ENCODE measurements at regions not wholly inside any gene's neighbourhood (a gene's known extent, or its start where the extent isn't known, plus 50 kb on each side); places are given as distances from the start of the nearest gene placed in this dataset.

DNA sequence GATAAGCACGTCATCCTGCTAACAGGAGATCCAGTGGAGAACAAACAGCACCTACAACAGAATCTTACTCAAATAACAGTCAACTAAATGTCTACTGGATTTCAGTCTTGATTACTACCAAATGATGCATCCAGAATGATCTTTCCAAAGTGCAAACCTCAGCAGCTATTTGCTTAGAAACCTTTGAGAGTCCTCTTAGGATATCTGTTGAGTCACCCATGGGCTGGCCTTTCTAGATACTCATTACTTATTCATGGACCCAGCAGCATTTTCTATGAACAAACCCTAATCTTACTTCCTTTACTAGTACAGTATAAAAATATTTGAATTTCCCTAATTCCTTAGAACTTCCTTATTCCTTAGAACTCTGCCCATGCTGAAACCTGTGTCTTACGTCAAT lies 118.5 kb upstream of the PABPC4L start:
- no peak for DNase-seq (ENCODE audit: low spot score)
- Histone ChIP-seq H3K27me3 (ENCODE audit: insufficient read depth) (no peaks in the 10 kb centered on the region), H3K36me3 (ENCODE audit: insufficient read depth) (no peaks in the 10 kb centered on the region), H3K9me2 (ENCODE audit: insufficient read depth) (peaks cover 7% of the 10 kb centered on the region; the same call in 1 of the 2 replicates), H3K27ac (ENCODE audit: low read depth) (no peak overlapping the region), H3K4me2 (no peak overlapping the region), H3K4me3 (no peak overlapping the region), H3K4me1 (ENCODE audit: insufficient read depth) (no peaks in the 10 kb centered on the region), H2AFZ (no peak overlapping the region), H4K20me1 (replicated peaks; ENCODE audit: insufficient read depth) (no peaks in the 10 kb centered on the region), H3K79me2 (replicated peaks; ENCODE audit: insufficient read depth) (no peaks in the 10 kb centered on the region), H3F3A (replicated peaks; ENCODE audit: low read depth) (no peaks in the 10 kb centered on the region)
- H3K4me1 Mint-ChIP-seq, result no peaks in the 10 kb centered on the region
- no peaks in the 10 kb centered on the region for H3K36me3 Mint-ChIP-seq (ENCODE audit: low read depth)
- H3K27me3 Mint-ChIP-seq (ENCODE audit: insufficient read depth, low read depth, poor library complexity), result no peaks in the 10 kb centered on the region
- H3K9me3 Mint-ChIP-seq, result no peaks in the 10 kb centered on the region; the same call in 2 of the 3 replicates
- no peak for TF ChIP-seq JUNB (IDR thresholded peaks at IDR 0.05; ENCODE audit: unreplicated experiment)
- TF ChIP-seq ZNF331 (CRISPR knock-in tag; IDR thresholded peaks at IDR 0.05; ENCODE audit: low read depth), result no peak
- no peak for TF ChIP-seq ETS1 (IDR thresholded peaks at IDR 0.05)
- TF ChIP-seq CREB1 (CRISPR knock-in tag; IDR thresholded peaks at IDR 0.05; ENCODE audit: low read depth), result no peak
- no peak for TF ChIP-seq ZNF462 (CRISPR knock-in tag; IDR thresholded peaks at IDR 0.05)
- no peak overlapping the region for H3K4me3 Mint-ChIP-seq
- no peak for ATAC-seq
- H3K27ac Mint-ChIP-seq, result no peak overlapping the region

DNA sequence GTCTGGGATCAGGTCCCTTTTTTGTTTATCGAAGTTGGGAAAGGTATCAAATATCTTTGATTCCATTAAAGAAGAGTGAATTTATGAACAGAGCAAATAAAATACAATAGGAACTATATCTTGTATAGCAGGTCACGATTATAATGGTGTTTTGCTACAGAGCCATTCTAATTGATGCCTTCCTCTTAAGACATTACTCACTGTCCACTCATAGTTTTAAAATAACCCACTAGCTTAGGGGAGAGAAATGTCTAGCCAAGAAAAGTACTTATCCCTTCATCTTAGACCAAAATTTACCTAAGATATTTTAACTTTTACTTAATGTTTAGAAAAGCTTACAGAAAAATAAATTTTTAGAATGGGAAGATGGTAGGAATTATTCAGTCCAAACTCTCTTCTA lies 112.0 kb upstream of the PABPC4L start:
- Mint-ChIP-seq H3K36me3 (ENCODE audit: low read depth) (no peaks in the 10 kb centered on the region), H3K27me3 (ENCODE audit: insufficient read depth, low read depth, poor library complexity) (no peaks in the 10 kb centered on the region), H3K9me3 (no peaks in the 10 kb centered on the region; the same call in 2 of the 3 replicates), H3K4me1 (no peaks in the 10 kb centered on the region), H3K27ac (no peak overlapping the region), H3K4me3 (no peak overlapping the region)
- Histone ChIP-seq H2AFZ (no peak overlapping the region), H3K36me3 (ENCODE audit: insufficient read depth) (no peaks in the 10 kb centered on the region), H3K4me1 (ENCODE audit: insufficient read depth) (no peaks in the 10 kb centered on the region), H3K9me2 (ENCODE audit: insufficient read depth) (peaks cover 7% of the 10 kb centered on the region; the same call in 1 of the 2 replicates), H3K4me3 (no peak overlapping the region), H3F3A (replicated peaks; ENCODE audit: low read depth) (no peaks in the 10 kb centered on the region), H3K27ac (ENCODE audit: low read depth) (no peak overlapping the region), H3K27me3 (ENCODE audit: insufficient read depth) (no peaks in the 10 kb centered on the region), H3K4me2 (no peak overlapping the region), H4K20me1 (replicated peaks; ENCODE audit: insufficient read depth) (no peaks in the 10 kb centered on the region), H3K79me2 (replicated peaks; ENCODE audit: insufficient read depth) (no peaks in the 10 kb centered on the region)
- ATAC-seq (no peak), DNase-seq (ENCODE audit: low spot score) (no peak)
- TF ChIP-seq ETS1 (IDR thresholded peaks at IDR 0.05) (no peak), EZH2phosphoT487 (IDR thresholded peaks at IDR 0.05; ENCODE audit: unreplicated experiment) (no peak), ZNF331 (CRISPR knock-in tag; IDR thresholded peaks at IDR 0.05; ENCODE audit: low read depth) (no peak), JUNB (IDR thresholded peaks at IDR 0.05; ENCODE audit: unreplicated experiment) (no peak)
